ENCODE measurements at regions not wholly inside any gene's neighbourhood (a gene's known extent, or its start where the extent isn't known, plus 50 kb on each side); places are given as distances from the start of the nearest gene placed in this dataset.
A peak's percentile ranks its signal among the peaks of the same experiment; 100 is the strongest.

GRCh38 chr2:212708355-212708754, 169.8 kb upstream of the ERBB4 start:
- ATAC-seq (ENCODE audit: low read depth) (no peak), DNase-seq (ENCODE audit: low spot score) (no peak)
- Histone ChIP-seq H3K36me3 (ENCODE audit: low read depth) (no peaks in the 10 kb centered on the region), H3K4me1 (ENCODE audit: insufficient read depth, poor library complexity, severe bottlenecking) (peaks cover 13% of the 10 kb centered on the region), H3K9me3 (ENCODE audit: severe bottlenecking) (no peaks in the 10 kb centered on the region), H3K27me3 (ENCODE audit: insufficient read depth, poor library complexity, severe bottlenecking) (no peaks in the 10 kb centered on the region), H3K4me3 (ENCODE audit: severe bottlenecking) (no peak overlapping the region), H3K27ac (ENCODE audit: poor library complexity, severe bottlenecking) (no peak overlapping the region)
- no peak for TF ChIP-seq CTCF (IDR thresholded peaks at IDR 0.05; ENCODE audit: poor library complexity, severe bottlenecking)

GRCh38 chr2:212695426-212695825, 156.8 kb upstream of the ERBB4 start:
- ATAC-seq (ENCODE audit: low read depth) (peak; percentile 38; the same call in 2 of the 3 replicates), DNase-seq (ENCODE audit: low spot score) (no peak)
- H3K9me3 ChIP-seq (ENCODE audit: severe bottlenecking), result no peaks in the 10 kb centered on the region
- H3K36me3 ChIP-seq (ENCODE audit: low read depth), result no peaks in the 10 kb centered on the region
- no peak overlapping the region for H3K4me3 ChIP-seq (ENCODE audit: severe bottlenecking)
- no peaks in the 10 kb centered on the region for H3K4me1 ChIP-seq (ENCODE audit: insufficient read depth, poor library complexity, severe bottlenecking)
- no peak for TF ChIP-seq CTCF (IDR thresholded peaks at IDR 0.05; ENCODE audit: poor library complexity, severe bottlenecking)
- no peaks in the 10 kb centered on the region for H3K27me3 ChIP-seq (ENCODE audit: insufficient read depth, poor library complexity, severe bottlenecking)
- H3K27ac ChIP-seq (ENCODE audit: poor library complexity, severe bottlenecking), result no peak overlapping the region

DNA sequence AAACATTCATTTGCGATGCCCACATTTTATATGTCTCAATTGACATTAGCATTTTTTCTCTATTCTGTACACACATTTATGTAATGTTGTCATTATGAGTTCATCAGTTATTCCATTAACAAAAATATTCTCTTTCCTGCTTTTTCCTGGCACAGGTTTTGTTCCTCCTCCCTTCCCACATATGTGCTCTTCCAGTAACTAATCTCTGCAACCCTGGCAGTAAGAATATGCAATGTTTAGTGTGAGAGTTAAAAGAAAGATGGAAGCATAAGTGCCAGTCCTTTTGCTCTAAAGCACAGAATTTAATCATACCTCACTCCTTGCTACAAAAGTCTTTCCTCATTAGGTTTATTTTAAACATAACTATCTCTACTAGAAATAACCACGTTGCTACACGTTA, 155.8 kb upstream of the ERBB4 start:
- Histone ChIP-seq H3K27ac (ENCODE audit: poor library complexity, severe bottlenecking) (no peak overlapping the region), H3K27me3 (ENCODE audit: insufficient read depth, poor library complexity, severe bottlenecking) (no peaks in the 10 kb centered on the region), H3K36me3 (ENCODE audit: low read depth) (no peaks in the 10 kb centered on the region), H3K9me3 (ENCODE audit: severe bottlenecking) (no peaks in the 10 kb centered on the region), H3K4me3 (ENCODE audit: severe bottlenecking) (no peak overlapping the region), H3K4me1 (ENCODE audit: insufficient read depth, poor library complexity, severe bottlenecking) (no peaks in the 10 kb centered on the region)
- TF ChIP-seq CTCF (IDR thresholded peaks at IDR 0.05; ENCODE audit: poor library complexity, severe bottlenecking), result no peak
- ATAC-seq (ENCODE audit: low read depth) (no peak), DNase-seq (ENCODE audit: low spot score) (no peak)

DNA sequence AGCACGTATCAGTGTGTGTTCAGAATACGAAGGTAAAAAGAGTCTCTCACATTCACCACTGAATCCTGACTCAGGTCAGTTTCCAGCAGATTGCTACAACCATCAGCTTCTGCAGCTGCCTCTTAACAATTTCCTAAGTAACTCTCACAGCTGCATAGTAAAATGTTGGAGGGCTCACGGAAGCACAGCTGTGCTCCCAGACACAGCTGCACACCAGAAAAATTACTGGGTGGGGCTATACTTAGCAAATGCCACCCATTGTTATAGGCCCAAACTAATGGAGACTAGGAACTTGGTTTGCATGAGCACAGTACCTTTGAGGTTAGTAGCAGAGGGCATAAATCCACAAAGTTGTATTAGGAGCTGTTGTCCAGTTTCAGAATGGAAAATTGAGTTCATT, 153.9 kb upstream of the ERBB4 start:
- Histone ChIP-seq H3K9me3 (ENCODE audit: severe bottlenecking) (no peaks in the 10 kb centered on the region), H3K4me1 (ENCODE audit: insufficient read depth, poor library complexity, severe bottlenecking) (no peaks in the 10 kb centered on the region), H3K36me3 (ENCODE audit: low read depth) (no peaks in the 10 kb centered on the region), H3K4me3 (ENCODE audit: severe bottlenecking) (no peak overlapping the region), H3K27me3 (ENCODE audit: insufficient read depth, poor library complexity, severe bottlenecking) (no peaks in the 10 kb centered on the region), H3K27ac (ENCODE audit: poor library complexity, severe bottlenecking) (no peak overlapping the region)
- no peak for TF ChIP-seq CTCF (IDR thresholded peaks at IDR 0.05; ENCODE audit: poor library complexity, severe bottlenecking)
- no peak for DNase-seq (ENCODE audit: low spot score)
- no peak for ATAC-seq (ENCODE audit: low read depth)

- TF ChIP-seq CTCF (IDR thresholded peaks at IDR 0.05; ENCODE audit: poor library complexity, severe bottlenecking), result peak; percentile 97
- Histone ChIP-seq H3K27ac (ENCODE audit: poor library complexity, severe bottlenecking) (no peak overlapping the region), H3K4me1 (ENCODE audit: insufficient read depth, poor library complexity, severe bottlenecking) (no peaks in the 10 kb centered on the region), H3K9me3 (ENCODE audit: severe bottlenecking) (no peaks in the 10 kb centered on the region), H3K4me3 (ENCODE audit: severe bottlenecking) (no peak overlapping the region), H3K27me3 (ENCODE audit: insufficient read depth, poor library complexity, severe bottlenecking) (no peaks in the 10 kb centered on the region), H3K36me3 (ENCODE audit: low read depth) (no peaks in the 10 kb centered on the region)
- DNase-seq (ENCODE audit: low spot score) (no peak), ATAC-seq (ENCODE audit: low read depth) (no peak)
These were observed 147.8 kb upstream of the ERBB4 start for GRCh38 chr2:212686285-212686895.
